Smooth muscle cell (in vitro differentiated cells): ENCODE measurements at regions not wholly inside any gene's neighbourhood (a gene's known extent, or its start where the extent isn't known, plus 50 kb on each side); places are given as distances from the start of the nearest gene placed in this dataset.

ENCODE experiments used
- DNase-seq: peaks from one replicate; lab custom pipeline; 2025; ENCODE audit not compliant: unreplicated experiment; lab: John Stamatoyannopoulos, UW
- H2AFZ ChIP-seq: fragments of 200-600 bp; sonication (generic); 2 replicates; pipeline ENCODE4 v1.6.0; 2016; ENCODE audit warnings: antibody characterized with exemption, low read depth, mild to moderate bottlenecking
- H3F3A ChIP-seq: fragments of 200-600 bp; sonication (generic); 2 replicates; pipeline ENCODE4 v1.6.0; 2017; ENCODE audit warnings: antibody characterized with exemption, low read depth
- H3K27ac ChIP-seq: fragments of 200-600 bp; sonication (generic); 2 replicates; pipeline ENCODE4 v1.5.1; 2016; ENCODE audit warnings: low read depth, mild to moderate bottlenecking
- H3K27me3 ChIP-seq: fragments of 200-600 bp; sonication (generic); 2 replicates; pipeline ENCODE4 v1.6.1; 2016; ENCODE audit warnings: low read depth, mild to moderate bottlenecking
- H3K36me3 ChIP-seq: fragments of 200-600 bp; sonication (generic); 2 replicates; pipeline ENCODE4 v1.5.1; 2016; ENCODE audit warnings: low read depth
- H3K4me1 ChIP-seq: fragments of 200-600 bp; sonication (generic); 2 replicates; pipeline ENCODE4 v1.5.1; 2016; ENCODE audit warnings: low read depth
- H3K4me2 ChIP-seq: fragments of 200-600 bp; sonication (generic); 2 replicates; pipeline ENCODE4 v1.6.0; 2016; ENCODE audit warnings: mild to moderate bottlenecking
- H3K4me3 ChIP-seq: fragments of 200-600 bp; sonication (generic); 2 replicates; pipeline ENCODE4 v1.5.1; 2016; ENCODE audit warnings: mild to moderate bottlenecking
- H3K79me2 ChIP-seq: fragments of 200-600 bp; sonication (generic); 2 replicates; pipeline ENCODE4 v1.6.0; 2016; ENCODE audit warnings: low read depth, mild to moderate bottlenecking
- H3K9ac ChIP-seq: fragments of 200-600 bp; sonication (generic); 2 replicates; pipeline ENCODE4 v1.6.0; 2016; ENCODE audit warnings: low read depth
- H3K9me3 ChIP-seq: fragments of 200-600 bp; sonication (generic); replicated peaks from 2 replicates; pipeline ENCODE4 v1.5.1; 2016; ENCODE audit warnings: low read depth
- H4K20me1 ChIP-seq: fragments of 200-600 bp; sonication (generic); 2 replicates; pipeline ENCODE4 v1.6.0; 2016; ENCODE audit warnings: low read depth
- CTCF ChIP-seq: fragments of 200-600 bp; sonication (generic); IDR thresholded peaks from 2 replicates; pipeline ENCODE4 v1.5.1; 2017; ENCODE audit warnings: borderline replicate concordance, mild to moderate bottlenecking, antibody characterized with exemption; ENCODE audit not compliant: insufficient read depth, poor library complexity, severe bottlenecking
- WGBS: methylation state at CpG from one replicate; pipeline ENCODE4 v1.1.7; 2016; ENCODE audit warnings: low lambda C conversion rate; 5-methylcytosine and 5-hydroxymethylcytosine counted together

GRCh38 chr6:84560436-84561390 is 203.7 kb downstream of the TBX18 start:
- Histone ChIP-seq H3K4me1 (no peaks in the 10 kb centered on the region), H2AFZ (no peak overlapping the region), H3K27ac (no peak overlapping the region), H3K4me3 (no peak overlapping the region), H3K4me2 (no peak overlapping the region), H3K79me2 (no peaks in the 10 kb centered on the region), H4K20me1 (no peaks in the 10 kb centered on the region), H3K9ac (no peak overlapping the region), H3F3A (no peaks in the 10 kb centered on the region), H3K36me3 (no peaks in the 10 kb centered on the region), H3K9me3 (no peaks in the 10 kb centered on the region), H3K27me3 (peaks cover 38% of the 10 kb centered on the region)
- DNase-seq: no peak
- TF ChIP-seq CTCF: no peak
- 85% methylated on average over 9 of the region's 9 CpGs for WGBS

- H4K20me1 ChIP-seq: no peaks in the 10 kb centered on the region
- H3F3A ChIP-seq: no peaks in the 10 kb centered on the region
- H3K36me3 ChIP-seq: no peaks in the 10 kb centered on the region
- no peak overlapping the region for H2AFZ ChIP-seq
- no peak overlapping the region for H3K27ac ChIP-seq
- DNase-seq: no peak
- no peaks in the 10 kb centered on the region for H3K79me2 ChIP-seq
- WGBS: 67% methylated on average over 4 of the region's 4 CpGs
- H3K4me1 ChIP-seq: no peaks in the 10 kb centered on the region
- peaks cover 21% of the 10 kb centered on the region for H3K27me3 ChIP-seq
- H3K4me3 ChIP-seq: no peak overlapping the region
- no peak overlapping the region for H3K9ac ChIP-seq
- no peak for TF ChIP-seq CTCF
- H3K4me2 ChIP-seq: no peak overlapping the region
- no peaks in the 10 kb centered on the region for H3K9me3 ChIP-seq
These were observed 207.7 kb downstream of the TBX18 start for GRCh38 chr6:84556541-84557335.

GRCh38 chr6:84554706-84555105 is 209.7 kb downstream of the TBX18 start:
- TF ChIP-seq CTCF: no peak

More at GRCh38 chr6:84554706-84555105, 209.7 kb downstream of the TBX18 start:
- Histone ChIP-seq H3K4me3 (no peak overlapping the region), H3K79me2 (no peaks in the 10 kb centered on the region), H3K9me3 (no peaks in the 10 kb centered on the region), H3K4me2 (no peak overlapping the region), H3F3A (no peaks in the 10 kb centered on the region), H4K20me1 (no peaks in the 10 kb centered on the region), H3K27ac (no peak overlapping the region), H2AFZ (no peak overlapping the region), H3K27me3 (peaks cover 29% of the 10 kb centered on the region), H3K36me3 (no peaks in the 10 kb centered on the region), H3K4me1 (no peaks in the 10 kb centered on the region), H3K9ac (no peak overlapping the region)
- no peak for DNase-seq
- WGBS: 87% methylated on average over 4 of the region's 4 CpGs
